HG02623 (cell line): ENCODE measurements at regions not wholly inside any gene's neighbourhood (a gene's known extent, or its start where the extent isn't known, plus 50 kb on each side); places are given as distances from the start of the nearest gene placed in this dataset.

Experiments
- ATAC-seq: cut with Tn5 transposase; IDR thresholded peaks from one replicate; pipeline ENCODE4 v1.9.1; 2021; ENCODE audit warnings: moderate library complexity; ENCODE audit not compliant: unreplicated experiment

- ATAC-seq: no peak
Measured at GRCh38 chr21:22855581-22855980, 1857.4 kb downstream of the NCAM2 start.

GRCh38 chr21:22871692-22872091 is 1873.5 kb downstream of the NCAM2 start:
- ATAC-seq: no peak

- no peak for ATAC-seq
Measured at GRCh38 chr21:22880573-22880972, 1882.4 kb downstream of the NCAM2 start.

GRCh38 chr21:22881131-22881530 is 1882.9 kb downstream of the NCAM2 start:
- ATAC-seq: no peak

GRCh38 chr21:22885079-22885478 is 1886.9 kb downstream of the NCAM2 start:
- no peak for ATAC-seq

GRCh38 chr21:22885614-22886013 is 1887.4 kb downstream of the NCAM2 start:
- ATAC-seq: no peak

GRCh38 chr21:22889445-22889844 is 1891.2 kb downstream of the NCAM2 start:
- no peak for ATAC-seq

GRCh38 chr21:22890656-22891055 is 1892.4 kb downstream of the NCAM2 start:
- ATAC-seq: no peak

- no peak for ATAC-seq
Measured at GRCh38 chr21:22892028-22892427, 1893.8 kb downstream of the NCAM2 start.

- no peak for ATAC-seq
Measured at GRCh38 chr21:22892740-22893139, 1894.5 kb downstream of the NCAM2 start.

- ATAC-seq: no peak
Measured at GRCh38 chr21:22898051-22898665, 1899.9 kb downstream of the NCAM2 start.

- ATAC-seq: no peak
Measured at GRCh38 chr21:22900490-22900889, 1902.3 kb downstream of the NCAM2 start.

- no peak for ATAC-seq
Measured at GRCh38 chr21:22903851-22904250, 1905.6 kb downstream of the NCAM2 start.

- ATAC-seq: no peak
Measured at GRCh38 chr21:22904385-22904784, 1906.2 kb downstream of the NCAM2 start.

- ATAC-seq: no peak
Measured at GRCh38 chr21:22925032-22925431, 1926.8 kb downstream of the NCAM2 start.

GRCh38 chr21:22927469-22927868 is 1929.3 kb downstream of the NCAM2 start:
- ATAC-seq: no peak

GRCh38 chr21:22941779-22942490 is 1943.7 kb downstream of the NCAM2 start:
- no peak for ATAC-seq

- ATAC-seq: no peak
Measured at GRCh38 chr21:22955559-22955958, 1957.3 kb downstream of the NCAM2 start.

- no peak for ATAC-seq
Measured at GRCh38 chr21:22961258-22961657, 1963.0 kb downstream of the NCAM2 start.

- no peak for ATAC-seq
Measured at GRCh38 chr21:22965455-22966135, 1967.4 kb downstream of the NCAM2 start.

GRCh38 chr21:22981819-22982218 is 1983.6 kb downstream of the NCAM2 start:
- ATAC-seq: no peak

- ATAC-seq: no peak
Measured at GRCh38 chr21:22993144-22993543, 1994.9 kb downstream of the NCAM2 start.
